Thyroid gland (tissue), 4 donors: ENCODE measurements at regions not wholly inside any gene's neighbourhood (a gene's known extent, or its start where the extent isn't known, plus 50 kb on each side); places are given as distances from the start of the nearest gene placed in this dataset.

Experiments used
- CTCF ChIP-seq, 6 experiments: fragments of 200-600 bp in 3 of 6; fragments of 450-650 bp in 3 of 6; sonication (generic) in 3 of 6; IDR thresholded peaks; one replicate each; pipeline ENCODE4 v1.5.1; 2016 to 2019; ENCODE audit warnings: antibody characterized with exemption in 6 of 6, mild to moderate bottlenecking in 2 of 6, inconsistent platforms in 1 of 6, moderate library complexity in 1 of 6
- POLR2A ChIP-seq, 2 donors: fragments of 450-650 bp; IDR thresholded peaks; one replicate each; pipeline ENCODE4 v1.6.1; 2017; ENCODE audit warnings: antibody characterized with exemption in 2 of 2, mild to moderate bottlenecking in 2 of 2, moderate library complexity in 1 of 2

- TF ChIP-seq CTCF (IDR thresholded peaks at IDR 0.05) = no peak
- no peak for TF ChIP-seq POLR2A (IDR thresholded peaks at IDR 0.05)
Measured at GRCh38 chr2:163528640-163529217, 207.1 kb downstream of the FIGN start.
